ENCODE measurements at regions not wholly inside any gene's neighbourhood (a gene's known extent, or its start where the extent isn't known, plus 50 kb on each side); places are given as distances from the start of the nearest gene placed in this dataset.

DNA sequence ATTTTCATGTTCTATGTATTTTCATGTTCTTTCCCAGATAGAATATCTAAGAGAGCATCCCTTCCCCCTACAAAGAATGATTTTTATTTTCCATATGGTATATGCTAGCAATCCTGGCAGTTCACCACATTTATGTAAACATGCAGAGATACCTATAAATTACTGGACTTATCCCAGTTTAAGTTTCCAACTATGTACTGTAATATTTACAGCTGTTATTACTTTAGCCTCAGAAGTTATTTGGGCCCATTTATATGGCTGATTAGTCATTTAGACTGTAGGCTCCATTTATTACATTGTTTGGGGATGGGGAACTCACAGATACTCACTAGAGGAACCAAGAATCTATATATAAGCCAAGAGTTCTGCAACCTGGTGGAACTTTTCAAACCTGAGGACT is 84.8 kb upstream of the WARS2 start:
- Histone ChIP-seq H4K20me1 (ENCODE audit: insufficient read depth) (no peaks in the 10 kb centered on the region), H2AFZ (ENCODE audit: low read depth) (no peak overlapping the region), H3K9me2 (no peaks in the 10 kb centered on the region), H3K4me2 (no peak overlapping the region), H3F3A (replicated peaks; ENCODE audit: insufficient read depth) (no peaks in the 10 kb centered on the region), H3K27me3 (ENCODE audit: insufficient read depth) (no peaks in the 10 kb centered on the region), H3K9ac (no peak overlapping the region), H3K4me1 (ENCODE audit: control insufficient read depth in 1 of 2, insufficient read depth in 2 of 2, low read depth in 1 of 2, low read length in 1 of 2) (no peaks in the 10 kb centered on the region; a peak in 1 of 4 replicates), H3K4me3 (ENCODE audit: low read depth in 2 of 2, low read length in 1 of 2) (no peak overlapping the region), H3K27ac (ENCODE audit: low read depth in 2 of 2, low read length in 1 of 2) (no peak overlapping the region), H3K9me3 (no peaks in the 10 kb centered on the region), H3K36me3 (replicated peaks in 1 of 2; ENCODE audit: control insufficient read depth in 1 of 2, insufficient read depth in 2 of 2, low read length in 1 of 2) (no peaks in the 10 kb centered on the region), H3K79me2 (ENCODE audit: insufficient read depth) (no peaks in the 10 kb centered on the region)
- ChIA-PET CTCF (interaction anchor here (2.0 kb wide), 1 partner anchor 50 kb away, joined by 6 read pairs; no protein-coding TSS in a partner anchor), POLR2A (no interaction called here)
- no peak for DNase-seq
- TF ChIP-seq NFIC (IDR thresholded peaks at IDR 0.05; ENCODE audit: borderline replicate concordance) = no peak
- TF ChIP-seq, protein P1, sequence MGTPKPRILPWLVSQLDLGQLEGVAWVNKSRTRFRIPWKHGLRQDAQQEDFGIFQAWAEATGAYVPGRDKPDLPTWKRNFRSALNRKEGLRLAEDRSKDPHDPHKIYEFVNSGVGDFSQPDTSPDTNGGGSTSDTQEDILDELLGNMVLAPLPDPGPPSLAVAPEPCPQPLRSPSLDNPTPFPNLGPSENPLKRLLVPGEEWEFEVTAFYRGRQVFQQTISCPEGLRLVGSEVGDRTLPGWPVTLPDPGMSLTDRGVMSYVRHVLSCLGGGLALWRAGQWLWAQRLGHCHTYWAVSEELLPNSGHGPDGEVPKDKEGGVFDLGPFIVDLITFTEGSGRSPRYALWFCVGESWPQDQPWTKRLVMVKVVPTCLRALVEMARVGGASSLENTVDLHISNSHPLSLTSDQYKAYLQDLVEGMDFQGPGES (IDR thresholded peaks at IDR 0.05; ENCODE audit: low read depth, low read length) = no peak
- TF ChIP-seq NRF1 (IDR thresholded peaks at IDR 0.05; ENCODE audit: low read depth, low read length) = no peak
- TF ChIP-seq GABPA (IDR thresholded peaks at IDR 0.05; ENCODE audit: low read depth) = no peak
- TF ChIP-seq CHD2 (IDR thresholded peaks at IDR 0.05; ENCODE audit: low read length, partially characterized antibody) = no peak

DNA sequence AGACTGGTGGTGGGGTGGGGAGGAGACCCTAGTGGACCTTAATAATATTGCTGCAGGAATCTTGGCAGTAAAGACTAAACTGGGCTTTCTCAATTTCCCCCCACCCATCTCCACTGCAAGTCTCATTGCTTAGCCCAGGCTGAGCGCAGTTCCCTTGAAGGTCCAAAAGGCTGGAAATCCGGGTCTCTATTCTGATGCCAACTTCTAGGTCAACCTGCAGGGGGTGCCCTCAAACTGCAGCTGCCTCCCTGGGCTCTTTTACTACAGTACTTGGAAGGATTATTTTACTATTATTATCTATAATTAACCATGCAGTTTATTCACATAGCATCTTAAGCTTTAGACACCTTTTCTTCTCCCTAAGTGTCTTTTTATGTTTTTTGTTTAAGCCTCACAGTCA is 85.4 kb upstream of the WARS2 start:
- Histone ChIP-seq H3K4me3 (ENCODE audit: low read depth in 2 of 2, low read length in 1 of 2) (no peak overlapping the region), H3K79me2 (ENCODE audit: insufficient read depth) (no peaks in the 10 kb centered on the region), H3K36me3 (replicated peaks in 1 of 2; ENCODE audit: control insufficient read depth in 1 of 2, insufficient read depth in 2 of 2, low read length in 1 of 2) (no peaks in the 10 kb centered on the region), H3K4me2 (no peak overlapping the region), H3F3A (replicated peaks; ENCODE audit: insufficient read depth) (no peaks in the 10 kb centered on the region), H3K9me2 (no peaks in the 10 kb centered on the region), H4K20me1 (ENCODE audit: insufficient read depth) (no peaks in the 10 kb centered on the region), H3K9ac (no peak overlapping the region), H3K27ac (ENCODE audit: low read depth in 2 of 2, low read length in 1 of 2) (no peak overlapping the region), H3K27me3 (ENCODE audit: insufficient read depth) (no peaks in the 10 kb centered on the region), H3K4me1 (ENCODE audit: control insufficient read depth in 1 of 2, insufficient read depth in 2 of 2, low read depth in 1 of 2, low read length in 1 of 2) (no peaks in the 10 kb centered on the region; a peak in 1 of 4 replicates), H3K9me3 (no peaks in the 10 kb centered on the region), H2AFZ (ENCODE audit: low read depth) (no peak overlapping the region)
- ChIA-PET CTCF (interaction anchor here (2.0 kb wide), 1 partner anchor 49 kb away, joined by 6 read pairs; no protein-coding TSS in a partner anchor), POLR2A (no interaction called here)
- WGBS (ENCODE audit: low lambda C conversion rate) = 80% methylated on average over 2 of the region's 2 CpGs
- DNase-seq = no peak
- TF ChIP-seq RCOR1 (IDR thresholded peaks at IDR 0.05; ENCODE audit: low read length) (no peak), RXRA (IDR thresholded peaks at IDR 0.05; ENCODE audit: borderline replicate concordance, low read depth) (no peak), SIN3A (IDR thresholded peaks at IDR 0.05; ENCODE audit: borderline replicate concordance, low read depth, low read length) (no peak), JUND (IDR thresholded peaks at IDR 0.05) (no peak), POLR2AphosphoS5 (IDR thresholded peaks at IDR 0.05; ENCODE audit: low read depth, low read length) (no peak), YY1 (IDR thresholded peaks at IDR 0.05; ENCODE audit: low read depth) (no peak), SMC3 (IDR thresholded peaks at IDR 0.05; ENCODE audit: low read depth, low read length) (no peak), MEF2A (IDR thresholded peaks at IDR 0.05; ENCODE audit: borderline replicate concordance, low read depth) (no peak), ELF1 (IDR thresholded peaks at IDR 0.05) (no peak), TEAD4 (IDR thresholded peaks at IDR 0.05; ENCODE audit: borderline replicate concordance, insufficient read depth) (no peak), EP300 (IDR thresholded peaks at IDR 0.05; ENCODE audit: borderline replicate concordance in 1 of 2, low read depth in 1 of 2, low read length in 1 of 2) (no peak)
- TF ChIP-seq, protein P2, sequence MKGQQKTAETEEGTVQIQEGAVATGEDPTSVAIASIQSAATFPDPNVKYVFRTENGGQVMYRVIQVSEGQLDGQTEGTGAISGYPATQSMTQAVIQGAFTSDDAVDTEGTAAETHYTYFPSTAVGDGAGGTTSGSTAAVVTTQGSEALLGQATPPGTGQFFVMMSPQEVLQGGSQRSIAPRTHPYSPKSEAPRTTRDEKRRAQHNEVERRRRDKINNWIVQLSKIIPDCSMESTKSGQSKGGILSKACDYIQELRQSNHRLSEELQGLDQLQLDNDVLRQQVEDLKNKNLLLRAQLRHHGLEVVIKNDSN (IDR thresholded peaks at IDR 0.05; ENCODE audit: borderline replicate concordance, low read depth) = no peak
- TF ChIP-seq, protein P3, sequence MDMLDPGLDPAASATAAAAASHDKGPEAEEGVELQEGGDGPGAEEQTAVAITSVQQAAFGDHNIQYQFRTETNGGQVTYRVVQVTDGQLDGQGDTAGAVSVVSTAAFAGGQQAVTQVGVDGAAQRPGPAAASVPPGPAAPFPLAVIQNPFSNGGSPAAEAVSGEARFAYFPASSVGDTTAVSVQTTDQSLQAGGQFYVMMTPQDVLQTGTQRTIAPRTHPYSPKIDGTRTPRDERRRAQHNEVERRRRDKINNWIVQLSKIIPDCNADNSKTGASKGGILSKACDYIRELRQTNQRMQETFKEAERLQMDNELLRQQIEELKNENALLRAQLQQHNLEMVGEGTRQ (IDR thresholded peaks at IDR 0.05; ENCODE audit: borderline replicate concordance, low read depth, low read length) = no peak
- TF ChIP-seq, protein P4, sequence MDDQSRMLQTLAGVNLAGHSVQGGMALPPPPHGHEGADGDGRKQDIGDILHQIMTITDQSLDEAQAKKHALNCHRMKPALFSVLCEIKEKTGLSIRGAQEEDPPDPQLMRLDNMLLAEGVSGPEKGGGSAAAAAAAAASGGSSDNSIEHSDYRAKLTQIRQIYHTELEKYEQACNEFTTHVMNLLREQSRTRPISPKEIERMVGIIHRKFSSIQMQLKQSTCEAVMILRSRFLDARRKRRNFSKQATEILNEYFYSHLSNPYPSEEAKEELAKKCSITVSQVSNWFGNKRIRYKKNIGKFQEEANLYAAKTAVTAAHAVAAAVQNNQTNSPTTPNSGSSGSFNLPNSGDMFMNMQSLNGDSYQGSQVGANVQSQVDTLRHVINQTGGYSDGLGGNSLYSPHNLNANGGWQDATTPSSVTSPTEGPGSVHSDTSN (IDR thresholded peaks at IDR 0.05) = no peak
- TF ChIP-seq, protein P5, sequence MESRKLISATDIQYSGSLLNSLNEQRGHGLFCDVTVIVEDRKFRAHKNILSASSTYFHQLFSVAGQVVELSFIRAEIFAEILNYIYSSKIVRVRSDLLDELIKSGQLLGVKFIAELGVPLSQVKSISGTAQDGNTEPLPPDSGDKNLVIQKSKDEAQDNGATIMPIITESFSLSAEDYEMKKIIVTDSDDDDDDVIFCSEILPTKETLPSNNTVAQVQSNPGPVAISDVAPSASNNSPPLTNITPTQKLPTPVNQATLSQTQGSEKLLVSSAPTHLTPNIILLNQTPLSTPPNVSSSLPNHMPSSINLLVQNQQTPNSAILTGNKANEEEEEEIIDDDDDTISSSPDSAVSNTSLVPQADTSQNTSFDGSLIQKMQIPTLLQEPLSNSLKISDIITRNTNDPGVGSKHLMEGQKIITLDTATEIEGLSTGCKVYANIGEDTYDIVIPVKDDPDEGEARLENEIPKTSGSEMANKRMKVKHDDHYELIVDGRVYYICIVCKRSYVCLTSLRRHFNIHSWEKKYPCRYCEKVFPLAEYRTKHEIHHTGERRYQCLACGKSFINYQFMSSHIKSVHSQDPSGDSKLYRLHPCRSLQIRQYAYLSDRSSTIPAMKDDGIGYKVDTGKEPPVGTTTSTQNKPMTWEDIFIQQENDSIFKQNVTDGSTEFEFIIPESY (IDR thresholded peaks at IDR 0.05; ENCODE audit: borderline replicate concordance, low read depth) = no peak
